ENCODE measurements at regions not wholly inside any gene's neighbourhood (a gene's known extent, or its start where the extent isn't known, plus 50 kb on each side); places are given as distances from the start of the nearest gene placed in this dataset.
A peak's percentile ranks its signal among the peaks of the same experiment; 100 is the strongest.
"Not testable (repeated sequence)": the region's sequence is repeated elsewhere in the genome, so short reads cannot be mapped to it uniquely, and the experiment has no call there.

GRCh38 chr3:26932752-26933151 lies 310.2 kb downstream of the LRRC3B start:
- Mint-ChIP-seq H3K27ac (peak overlapping the region; percentile 12), H3K9me3 (peaks cover 13% of the 10 kb centered on the region), H3K4me3 (no peak overlapping the region), H3K36me3 (no peaks in the 10 kb centered on the region), H3K4me1 (no peaks in the 10 kb centered on the region), H3K27me3 (peaks cover 3% of the 10 kb centered on the region)

- H3K36me3 Mint-ChIP-seq, H3K4me1 Mint-ChIP-seq, H3K27ac Mint-ChIP-seq, H3K9me3 Mint-ChIP-seq, H3K27me3 Mint-ChIP-seq, H3K4me3 Mint-ChIP-seq: not testable (repeated sequence)
Observed at GRCh38 chr3:26945480-26945879, 322.9 kb downstream of the LRRC3B start.

GRCh38 chr3:26960382-26960781 lies 337.8 kb downstream of the LRRC3B start:
- Mint-ChIP-seq H3K27me3 (no peaks in the 10 kb centered on the region), H3K4me3 (no peak overlapping the region)

GRCh38 chr3:26962492-26963360 lies 340.2 kb downstream of the LRRC3B start:
- H3K4me3 Mint-ChIP-seq: no peak overlapping the region
- H3K4me1 Mint-ChIP-seq: no peaks in the 10 kb centered on the region
- H3K36me3 Mint-ChIP-seq: no peaks in the 10 kb centered on the region
- H3K9me3 Mint-ChIP-seq: no peaks in the 10 kb centered on the region
- H3K27ac Mint-ChIP-seq: no peak overlapping the region
- H3K27me3 Mint-ChIP-seq: no peaks in the 10 kb centered on the region

More at GRCh38 chr3:26960382-26960781, 337.8 kb downstream of the LRRC3B start:
- Mint-ChIP-seq H3K4me1 (no peaks in the 10 kb centered on the region), H3K27ac (no peak overlapping the region), H3K9me3 (peaks cover 6% of the 10 kb centered on the region), H3K36me3 (no peaks in the 10 kb centered on the region)

GRCh38 chr3:26963361-26963743 lies 340.8 kb downstream of the LRRC3B start:
- H3K27ac Mint-ChIP-seq: no peak overlapping the region
- H3K36me3 Mint-ChIP-seq: no peaks in the 10 kb centered on the region
- H3K9me3 Mint-ChIP-seq: no peaks in the 10 kb centered on the region
- H3K4me1 Mint-ChIP-seq: no peaks in the 10 kb centered on the region
- no peak overlapping the region for H3K4me3 Mint-ChIP-seq
- no peaks in the 10 kb centered on the region for H3K27me3 Mint-ChIP-seq

GRCh38 chr3:26964313-26964712 lies 341.7 kb downstream of the LRRC3B start:
- no peaks in the 10 kb centered on the region for H3K4me1 Mint-ChIP-seq
- H3K9me3 Mint-ChIP-seq: no peaks in the 10 kb centered on the region
- H3K36me3 Mint-ChIP-seq: no peaks in the 10 kb centered on the region
- no peak overlapping the region for H3K4me3 Mint-ChIP-seq
- no peaks in the 10 kb centered on the region for H3K27me3 Mint-ChIP-seq
- no peak overlapping the region for H3K27ac Mint-ChIP-seq

GRCh38 chr3:26964836-26965235 lies 342.3 kb downstream of the LRRC3B start:
- Mint-ChIP-seq H3K4me1 (no peaks in the 10 kb centered on the region), H3K27me3 (no peaks in the 10 kb centered on the region), H3K36me3 (no peaks in the 10 kb centered on the region)

GRCh38 chr3:26967501-26967900 lies 344.9 kb downstream of the LRRC3B start:
- H3K9me3 Mint-ChIP-seq: no peaks in the 10 kb centered on the region
- H3K4me1 Mint-ChIP-seq: no peaks in the 10 kb centered on the region
- H3K36me3 Mint-ChIP-seq: no peaks in the 10 kb centered on the region
- H3K27ac Mint-ChIP-seq: no peak overlapping the region
- no peaks in the 10 kb centered on the region for H3K27me3 Mint-ChIP-seq
- H3K4me3 Mint-ChIP-seq: no peak overlapping the region

More at GRCh38 chr3:26964836-26965235, 342.3 kb downstream of the LRRC3B start:
- Mint-ChIP-seq H3K27ac (no peak overlapping the region), H3K4me3 (no peak overlapping the region), H3K9me3 (no peaks in the 10 kb centered on the region)

- H3K36me3 Mint-ChIP-seq: no peaks in the 10 kb centered on the region
- H3K27ac Mint-ChIP-seq: no peak overlapping the region
- H3K27me3 Mint-ChIP-seq: peaks cover 2% of the 10 kb centered on the region
- no peaks in the 10 kb centered on the region for H3K9me3 Mint-ChIP-seq
- no peaks in the 10 kb centered on the region for H3K4me1 Mint-ChIP-seq
- H3K4me3 Mint-ChIP-seq: no peak overlapping the region
Observed at GRCh38 chr3:26984416-26985390, 362.1 kb downstream of the LRRC3B start.

GRCh38 chr3:26989037-26989436 lies 366.5 kb downstream of the LRRC3B start:
- Mint-ChIP-seq H3K36me3 (peaks cover 3% of the 10 kb centered on the region), H3K27me3 (peaks cover 2% of the 10 kb centered on the region), H3K9me3 (no peaks in the 10 kb centered on the region), H3K27ac (no peak overlapping the region), H3K4me3 (no peak overlapping the region), H3K4me1 (no peaks in the 10 kb centered on the region)

GRCh38 chr3:26997226-26997625 lies 372.0 kb downstream of the NEK10 start:
- Mint-ChIP-seq H3K4me1 (no peaks in the 10 kb centered on the region), H3K9me3 (no peaks in the 10 kb centered on the region), H3K4me3 (no peak overlapping the region), H3K36me3 (peaks cover 3% of the 10 kb centered on the region), H3K27ac (no peak overlapping the region), H3K27me3 (no peaks in the 10 kb centered on the region)

- H3K36me3 Mint-ChIP-seq: no peaks in the 10 kb centered on the region
- H3K27me3 Mint-ChIP-seq: peaks cover 2% of the 10 kb centered on the region
- H3K27ac Mint-ChIP-seq: no peak overlapping the region
- H3K9me3 Mint-ChIP-seq: peaks cover 12% of the 10 kb centered on the region
- H3K4me3 Mint-ChIP-seq: no peak overlapping the region
- no peaks in the 10 kb centered on the region for H3K4me1 Mint-ChIP-seq
Observed at GRCh38 chr3:27010834-27011233, 358.3 kb downstream of the NEK10 start.

- H3K36me3 Mint-ChIP-seq: no peaks in the 10 kb centered on the region
- no peak overlapping the region for H3K4me3 Mint-ChIP-seq
- no peaks in the 10 kb centered on the region for H3K27me3 Mint-ChIP-seq
- H3K9me3 Mint-ChIP-seq: peaks cover 4% of the 10 kb centered on the region
- H3K4me1 Mint-ChIP-seq: no peaks in the 10 kb centered on the region
- H3K27ac Mint-ChIP-seq: no peak overlapping the region
Observed at GRCh38 chr3:27022096-27022761, 347.0 kb downstream of the NEK10 start.

- no peak overlapping the region for H3K4me3 Mint-ChIP-seq
- H3K36me3 Mint-ChIP-seq: no peaks in the 10 kb centered on the region
- peaks cover 4% of the 10 kb centered on the region for H3K9me3 Mint-ChIP-seq
Observed at GRCh38 chr3:27024493-27024892, 344.7 kb downstream of the NEK10 start.

GRCh38 chr3:27025718-27026117 lies 343.5 kb downstream of the NEK10 start:
- no peaks in the 10 kb centered on the region for H3K36me3 Mint-ChIP-seq
- H3K9me3 Mint-ChIP-seq: peaks cover 4% of the 10 kb centered on the region

More at GRCh38 chr3:27024493-27024892, 344.7 kb downstream of the NEK10 start:
- H3K27ac Mint-ChIP-seq: no peak overlapping the region
- H3K4me1 Mint-ChIP-seq: no peaks in the 10 kb centered on the region
- H3K27me3 Mint-ChIP-seq: no peaks in the 10 kb centered on the region

More at GRCh38 chr3:27025718-27026117, 343.5 kb downstream of the NEK10 start:
- Mint-ChIP-seq H3K27me3 (no peaks in the 10 kb centered on the region), H3K4me3 (no peak overlapping the region), H3K27ac (no peak overlapping the region), H3K4me1 (no peaks in the 10 kb centered on the region)

All from activated naive CD4-positive, alpha-beta T cell treated with anti-CD3 and anti-CD28 coated beads, Interleukin-2, amount 50 U/mL, for 24 hours (primary cell).